Fibroblast of lung (primary cell): ENCODE measurements at regions not wholly inside any gene's neighbourhood (a gene's known extent, or its start where the extent isn't known, plus 50 kb on each side); places are given as distances from the start of the nearest gene placed in this dataset.

ENCODE experiments used
- CTCF ChIP-seq, 2 donors: IDR thresholded peaks in 1 of 2; conservative IDR thresholded peaks in 1 of 2; 1 replicate in 1 of 2; 2 replicates in 1 of 2; pipeline ENCODE4 v1.5.1; 2011 to 2012; ENCODE audit warnings: low read length in 2 of 2, control low read depth in 1 of 2, inconsistent platforms in 1 of 2, low read depth in 1 of 2, mild to moderate bottlenecking in 1 of 2
- EZH2 ChIP-seq: IDR thresholded peaks from 2 replicates; pipeline ENCODE4 v1.5.1; 2012; ENCODE audit warnings: low read length, control low read depth, mild to moderate bottlenecking; ENCODE audit errors: missing control alignments

- TF ChIP-seq CTCF (conservative IDR thresholded peaks at IDR 0.05 in 1 of 2, IDR thresholded peaks at IDR 0.05 in 1 of 2; ENCODE audit: low read depth in 1 of 2, low read length in 2 of 2) (no peak), EZH2 (no peak)
Measured at GRCh38 chr10:20474064-20474463, 423.0 kb downstream of the NEBL start.
